Stimulated activated CD8-positive, alpha-beta memory T cell treated with anti-CD3 and anti-CD28 coated beads, Interleukin-2, amount 100 ng/mL, for 48 hours (primary cell): ENCODE measurements at regions not wholly inside any gene's neighbourhood (a gene's known extent, or its start where the extent isn't known, plus 50 kb on each side); places are given as distances from the start of the nearest gene placed in this dataset.
"Not testable (repeated sequence)": the region's sequence is repeated elsewhere in the genome, so short reads cannot be mapped to it uniquely, and the experiment has no call there.

Experiments used
- DNase-seq, 2 donors: peaks; one replicate each; pipeline ENCODE4 v3.0.0-alpha.2; 2020; ENCODE audit warnings: low read depth in 2 of 2

GRCh38 chr3:31288224-31288623, 244.5 kb upstream of the STT3B start:
- DNase-seq: no peak

GRCh38 chr3:31288641-31289100, 244.1 kb upstream of the STT3B start:
- peak; percentile 3 for DNase-seq

- DNase-seq: no peak
These were observed 243.1 kb upstream of the STT3B start for GRCh38 chr3:31289584-31289983.

GRCh38 chr3:31290046-31290445, 242.7 kb upstream of the STT3B start:
- DNase-seq: no peak

GRCh38 chr3:31291818-31292217, 240.9 kb upstream of the STT3B start:
- DNase-seq: no peak

GRCh38 chr3:31294430-31295149, 238.1 kb upstream of the STT3B start:
- DNase-seq: no peak

- DNase-seq: no peak
These were observed 237.5 kb upstream of the STT3B start for GRCh38 chr3:31295150-31295765.

GRCh38 chr3:31297726-31298298, 234.9 kb upstream of the STT3B start:
- DNase-seq: no peak

GRCh38 chr3:31300456-31301443, 232.0 kb upstream of the STT3B start:
- no peak for DNase-seq

- no peak for DNase-seq
These were observed 230.4 kb upstream of the STT3B start for GRCh38 chr3:31302343-31302742.

GRCh38 chr3:31305340-31305739, 227.4 kb upstream of the STT3B start:
- DNase-seq: no peak

GRCh38 chr3:31307131-31307785, 225.5 kb upstream of the STT3B start:
- no peak for DNase-seq

GRCh38 chr3:31311559-31311958, 221.2 kb upstream of the STT3B start:
- no peak for DNase-seq

- no peak for DNase-seq
These were observed 220.3 kb upstream of the STT3B start for GRCh38 chr3:31312400-31312799.

GRCh38 chr3:31314258-31314657, 218.5 kb upstream of the STT3B start:
- no peak for DNase-seq

GRCh38 chr3:31319332-31319731, 213.4 kb upstream of the STT3B start:
- DNase-seq: no peak

- no peak for DNase-seq
These were observed 211.1 kb upstream of the STT3B start for GRCh38 chr3:31321620-31322019.

- DNase-seq: no peak
These were observed 210.3 kb upstream of the STT3B start for GRCh38 chr3:31322460-31322859.

GRCh38 chr3:31327826-31328357, 204.8 kb upstream of the STT3B start:
- DNase-seq: not testable (repeated sequence)

- no peak for DNase-seq
These were observed 201.4 kb upstream of the STT3B start for GRCh38 chr3:31331278-31331677.

GRCh38 chr3:31341130-31341529, 191.6 kb upstream of the STT3B start:
- no peak for DNase-seq
